Peyer's patch (tissue), 4 donors: ENCODE measurements at regions not wholly inside any gene's neighbourhood (a gene's known extent, or its start where the extent isn't known, plus 50 kb on each side); places are given as distances from the start of the nearest gene placed in this dataset.

Experiments
- CTCF ChIP-seq, 6 experiments: fragments of 450-650 bp in 4 of 6; fragments of 200-600 bp in 2 of 6; sonication (generic) in 1 of 6; IDR thresholded peaks; one replicate each; pipeline ENCODE4 v1.5.1; 2017 to 2019; ENCODE audit warnings: antibody characterized with exemption in 6 of 6, mild to moderate bottlenecking in 3 of 6, moderate library complexity in 1 of 6
- POLR2A ChIP-seq, 2 donors: fragments of 450-650 bp; IDR thresholded peaks; one replicate each; pipeline ENCODE4 v1.5.1; 2017; ENCODE audit warnings: antibody characterized with exemption in 2 of 2, mild to moderate bottlenecking in 2 of 2, moderate library complexity in 2 of 2

DNA sequence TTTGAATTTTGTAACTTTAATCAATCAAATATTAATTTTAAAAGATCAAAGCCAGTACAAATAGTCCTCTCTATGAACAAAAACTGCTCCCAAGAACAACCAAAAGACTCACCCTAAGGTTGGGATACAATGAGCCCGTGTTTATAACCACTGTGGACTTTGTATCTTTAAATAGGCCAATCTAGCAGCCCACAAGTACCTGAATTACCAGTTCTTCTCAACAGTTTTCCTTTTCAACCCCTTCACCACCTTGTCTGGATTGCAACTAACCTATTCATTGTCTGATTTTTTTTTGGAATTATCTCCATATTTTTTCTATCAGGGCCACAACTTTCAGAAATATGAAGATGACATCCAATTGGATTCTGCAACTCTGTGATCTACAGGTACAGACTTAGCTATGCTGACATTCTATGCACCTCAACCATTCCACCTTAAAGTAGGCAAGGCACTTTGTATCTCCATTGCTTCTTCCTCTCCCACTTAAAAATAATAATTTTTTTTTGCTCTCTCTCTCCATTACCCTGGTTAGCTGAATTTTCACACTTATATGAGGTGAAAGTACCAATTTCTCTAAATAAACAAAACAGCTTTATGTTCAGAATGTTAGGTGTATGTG lies 81.9 kb upstream of the MAPRE2 start:
- TF ChIP-seq CTCF (IDR thresholded peaks at IDR 0.05) (no peak), POLR2A (IDR thresholded peaks at IDR 0.05) (no peak)
